OCI-LY3 (cell line): ENCODE measurements at regions not wholly inside any gene's neighbourhood (a gene's known extent, or its start where the extent isn't known, plus 50 kb on each side); places are given as distances from the start of the nearest gene placed in this dataset.

ENCODE experiments used
- H2AFZ ChIP-seq: fragments of 200-600, 300-600 bp; shearing (Covaris generic); 2 replicates; pipeline ENCODE4 v1.6.0; 2014; ENCODE audit warnings: antibody characterized with exemption, low read depth, low read length
- H3K27ac ChIP-seq: fragments of 200-600, 300-600 bp; sonication (generic); 2 replicates; pipeline ENCODE4 v1.5.1; 2014; ENCODE audit warnings: mild to moderate bottlenecking, low read length, moderate library complexity, mixed read lengths
- H3K27me3 ChIP-seq: fragments of 200-600, 300-600 bp; sonication (generic); 2 replicates; pipeline ENCODE4 v1.6.1; 2014; ENCODE audit warnings: low read depth, low read length, mixed read lengths
- H3K36me3 ChIP-seq: fragments of 200-600, 300-600 bp; sonication (generic); replicated peaks from 2 replicates; pipeline ENCODE3; 2014; ENCODE audit warnings: low read depth, low read length, mixed read lengths
- H3K4me1 ChIP-seq: fragments of 300-600, 200-600 bp; sonication (generic); 2 replicates; pipeline ENCODE4 v1.6.1; 2014; ENCODE audit warnings: low read length, mixed read lengths
- H3K4me2 ChIP-seq: fragments of 200-600, 300-600 bp; sonication (generic); 2 replicates; pipeline ENCODE4 v1.6.1; 2014; ENCODE audit warnings: low read length, mixed read lengths
- H3K4me3 ChIP-seq: fragments of 300-600, 200-600 bp; sonication (generic); 2 replicates; pipeline ENCODE4 v1.5.1; 2014; ENCODE audit warnings: antibody characterized with exemption, mild to moderate bottlenecking, low read length, moderate library complexity
- H3K79me2 ChIP-seq: fragments of 300-600, 200-600 bp; shearing (Covaris generic); 2 replicates; pipeline ENCODE4 v1.6.1; 2014; ENCODE audit warnings: mild to moderate bottlenecking, low read length, mixed read lengths
- H3K9ac ChIP-seq: fragments of 300-600, 200-600 bp; shearing (Covaris generic); 2 replicates; pipeline ENCODE4 v1.6.0; 2014; ENCODE audit warnings: mild to moderate bottlenecking, low read length, moderate library complexity
- H3K9me3 ChIP-seq: fragments of 200-600, 300-600 bp; shearing (Covaris generic); 2 replicates; pipeline ENCODE4 v1.6.1; 2014; ENCODE audit warnings: low read length, mixed read lengths; ENCODE audit not compliant: insufficient read depth
- H4K20me1 ChIP-seq: fragments of 200-600, 300-600 bp; sonication (generic); 2 replicates; pipeline ENCODE4 v1.6.1; 2016; ENCODE audit warnings: low read length, mixed read lengths; ENCODE audit not compliant: insufficient read depth
- CTCF ChIP-seq: fragments of 200-600, 300-600 bp; sonication (generic); IDR thresholded peaks from 2 replicates; pipeline ENCODE4 v1.5.1; 2014; ENCODE audit warnings: antibody characterized with exemption, low read length, low read depth
- EZH2phosphoT487 ChIP-seq: fragments of 200-600 bp; shearing (Covaris generic); IDR thresholded peaks from 2 replicates; pipeline ENCODE4 v1.6.1; 2018; ENCODE audit warnings: antibody characterized with exemption, mixed run types, low read depth

- peaks cover 13% of the 10 kb centered on the region for H3K4me1 ChIP-seq
- H3K4me2 ChIP-seq: no peak overlapping the region
- TF ChIP-seq CTCF (no peak), EZH2phosphoT487 (no peak)
- no peaks in the 10 kb centered on the region for H3K36me3 ChIP-seq
- no peaks in the 10 kb centered on the region for H3K27me3 ChIP-seq
- H4K20me1 ChIP-seq: no peaks in the 10 kb centered on the region
- no peaks in the 10 kb centered on the region for H3K79me2 ChIP-seq
- H3K27ac ChIP-seq: no peak overlapping the region
- H3K9me3 ChIP-seq: no peaks in the 10 kb centered on the region
- no peak overlapping the region for H2AFZ ChIP-seq
- no peak overlapping the region for H3K4me3 ChIP-seq
- H3K9ac ChIP-seq: no peak overlapping the region
These were observed 235.3 kb upstream of the SORL1-AS1 start for GRCh38 chr11:121688055-121688491.

- no peaks in the 10 kb centered on the region for H3K9me3 ChIP-seq
- TF ChIP-seq CTCF: no peak
- H3K4me3 ChIP-seq: no peak overlapping the region
- no peaks in the 10 kb centered on the region for H3K36me3 ChIP-seq
- peak overlapping the region; percentile 8; the same call in 1 of the 2 replicates for H3K4me2 ChIP-seq
- no peak overlapping the region for H3K9ac ChIP-seq
- H3K79me2 ChIP-seq: no peaks in the 10 kb centered on the region
- no peaks in the 10 kb centered on the region for H4K20me1 ChIP-seq
- peak overlapping the region; percentile 11; the same call in 1 of the 2 replicates for H3K27ac ChIP-seq
- H2AFZ ChIP-seq: no peak overlapping the region; the same call in 1 of the 2 replicates
- no peaks in the 10 kb centered on the region for H3K27me3 ChIP-seq
- peaks cover 16% of the 10 kb centered on the region for H3K4me1 ChIP-seq
These were observed 231.0 kb upstream of the SORL1-AS1 start for GRCh38 chr11:121683791-121684190.
